Loucy (cell line): ENCODE measurements at regions not wholly inside any gene's neighbourhood (a gene's known extent, or its start where the extent isn't known, plus 50 kb on each side); places are given as distances from the start of the nearest gene placed in this dataset.

ENCODE experiments used
- H2AFZ ChIP-seq: fragments of 200-600 bp; sonication (generic); 2 replicates; pipeline ENCODE4 v1.6.0; 2016; ENCODE audit warnings: antibody characterized with exemption, mild to moderate bottlenecking, low read length, moderate library complexity
- H3F3A ChIP-seq: fragments of 200-600 bp; 2 replicates; pipeline ENCODE4 v1.6.0; 2016; ENCODE audit warnings: antibody characterized with exemption, low read depth, mild to moderate bottlenecking
- H3K27me3 ChIP-seq: fragments of 200-600 bp; sonication (generic); 2 replicates; pipeline ENCODE4 v1.6.1; 2014; ENCODE audit warnings: low read length, mild to moderate bottlenecking; ENCODE audit not compliant: insufficient read depth, poor library complexity, severe bottlenecking
- H3K36me3 ChIP-seq: fragments of 200-600 bp; sonication (generic); 2 replicates; pipeline ENCODE4 v1.6.1; 2016; ENCODE audit warnings: low read length; ENCODE audit not compliant: insufficient read depth
- H3K4me1 ChIP-seq: fragments of 200-600 bp; sonication (generic); 2 replicates; pipeline ENCODE4 v1.5.1; 2014; ENCODE audit warnings: low read length, mild to moderate bottlenecking; ENCODE audit not compliant: insufficient read depth, poor library complexity, severe bottlenecking
- H3K4me2 ChIP-seq: fragments of 200-600 bp; sonication (generic); 2 replicates; pipeline ENCODE4 v1.6.0; 2014; ENCODE audit warnings: antibody characterized with exemption, low read length, low read depth, mild to moderate bottlenecking; ENCODE audit not compliant: poor library complexity, severe bottlenecking
- H3K4me3 ChIP-seq: fragments of 200-600 bp; sonication (generic); 2 replicates; pipeline ENCODE4 v1.5.1; 2014; ENCODE audit warnings: low read length, mild to moderate bottlenecking, mixed read lengths; ENCODE audit not compliant: poor library complexity, severe bottlenecking
- H3K79me2 ChIP-seq: fragments of 200-600 bp; sonication (generic); 2 replicates; pipeline ENCODE4 v1.6.1; 2014; ENCODE audit warnings: low read length; ENCODE audit not compliant: insufficient read depth
- H3K9ac ChIP-seq: fragments of 200-600 bp; sonication (generic); 2 replicates; pipeline ENCODE4 v1.6.0; 2014; ENCODE audit warnings: mild to moderate bottlenecking, low read depth, low read length, moderate library complexity; ENCODE audit not compliant: poor library complexity, severe bottlenecking
- H3K9me2 ChIP-seq: fragments of 200-600 bp; sonication (generic); replicated peaks from 2 replicates; pipeline ENCODE4 v1.6.1; 2016; ENCODE audit warnings: low read depth, low read length, mixed read lengths
- H3K9me3 ChIP-seq: fragments of 200-600 bp; sonication (generic); 2 replicates; pipeline ENCODE4 v1.6.1; 2014; ENCODE audit warnings: mild to moderate bottlenecking, antibody characterized with exemption, low read length, low read depth; ENCODE audit not compliant: insufficient read depth
- H4K20me1 ChIP-seq: fragments of 200-600 bp; sonication (generic); 2 replicates; pipeline ENCODE4 v1.6.0; 2014; ENCODE audit warnings: antibody characterized with exemption, low read length, mild to moderate bottlenecking; ENCODE audit not compliant: insufficient read depth, poor library complexity, severe bottlenecking
- CTCF ChIP-seq: fragments of 200-600 bp; sonication (generic); conservative IDR thresholded peaks from 2 replicates; pipeline ENCODE4 v1.5.1; 2014; ENCODE audit warnings: mild to moderate bottlenecking, antibody characterized with exemption, low read length
- EZH2phosphoT487 ChIP-seq: fragments of 200-600 bp; IDR thresholded peaks from 2 replicates; pipeline ENCODE4 v1.6.1; 2018; ENCODE audit warnings: antibody characterized with exemption, mild to moderate bottlenecking, moderate library complexity, borderline replicate concordance

- H2AFZ ChIP-seq = no peak overlapping the region
- TF ChIP-seq CTCF = no peak
- TF ChIP-seq EZH2phosphoT487 = no peak
- H3F3A ChIP-seq = no peaks in the 10 kb centered on the region
- H3K79me2 ChIP-seq = no peaks in the 10 kb centered on the region
- H4K20me1 ChIP-seq = no peaks in the 10 kb centered on the region
- H3K27me3 ChIP-seq = no peaks in the 10 kb centered on the region
- no peak overlapping the region for H3K4me2 ChIP-seq
- no peaks in the 10 kb centered on the region for H3K36me3 ChIP-seq
- no peaks in the 10 kb centered on the region for H3K9me2 ChIP-seq
- no peak overlapping the region for H3K9ac ChIP-seq
- H3K4me3 ChIP-seq = no peak overlapping the region
- H3K9me3 ChIP-seq = no peaks in the 10 kb centered on the region
- H3K4me1 ChIP-seq = peaks cover 6% of the 10 kb centered on the region
These were observed 91.6 kb downstream of the HS1BP3 start for GRCh38 chr2:20559277-20559676.

- no peak for TF ChIP-seq CTCF
- no peak for TF ChIP-seq EZH2phosphoT487
- no peaks in the 10 kb centered on the region for H3F3A ChIP-seq
- H3K9me3 ChIP-seq = no peaks in the 10 kb centered on the region
- no peaks in the 10 kb centered on the region for H3K79me2 ChIP-seq
- H3K4me2 ChIP-seq = no peak overlapping the region
- H2AFZ ChIP-seq = no peak overlapping the region
- H3K4me3 ChIP-seq = no peak overlapping the region
- H3K36me3 ChIP-seq = no peaks in the 10 kb centered on the region
- no peaks in the 10 kb centered on the region for H3K27me3 ChIP-seq
- H3K4me1 ChIP-seq = peaks cover 6% of the 10 kb centered on the region
- H4K20me1 ChIP-seq = no peaks in the 10 kb centered on the region
- H3K9me2 ChIP-seq = no peaks in the 10 kb centered on the region
- no peak overlapping the region for H3K9ac ChIP-seq
These were observed 90.9 kb downstream of the HS1BP3 start for GRCh38 chr2:20560011-20560410.

DNA sequence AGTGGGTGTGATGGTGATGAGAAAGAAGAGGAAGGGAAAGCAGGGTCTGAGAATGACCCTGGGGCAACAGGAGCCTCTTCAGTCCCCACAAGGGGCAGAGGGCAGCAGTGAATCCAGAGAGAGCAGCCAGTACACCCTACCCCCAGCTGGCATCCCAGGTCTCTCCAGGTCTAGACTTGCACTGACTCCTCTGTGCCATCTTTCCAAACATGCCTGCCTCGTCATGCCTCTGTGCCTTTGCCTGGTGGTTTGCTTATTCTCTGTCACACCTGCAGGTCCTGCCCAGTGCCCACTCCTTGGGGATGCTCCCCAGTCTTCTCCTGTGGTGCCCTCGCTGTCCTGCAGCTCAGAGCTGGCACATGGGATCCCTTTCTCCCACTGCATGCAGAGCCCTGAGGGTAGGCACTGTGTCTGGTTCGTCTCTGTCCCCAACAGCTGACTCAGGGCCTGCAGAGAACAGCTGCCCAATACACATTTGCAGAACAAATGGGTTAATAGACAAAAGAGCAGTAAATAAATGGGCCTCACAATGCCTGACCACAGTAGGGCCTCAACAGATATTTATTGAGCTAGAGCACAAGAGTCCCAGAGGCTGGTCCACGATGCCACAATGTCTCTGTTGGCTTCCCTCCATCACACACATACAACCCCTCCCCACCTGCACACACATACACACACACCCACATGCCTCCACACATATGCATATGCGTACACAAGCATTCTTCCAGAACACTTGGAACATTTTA is 89.8 kb downstream of the HS1BP3 start:
- Histone ChIP-seq H3K4me3 (no peak overlapping the region), H3K4me1 (no peaks in the 10 kb centered on the region), H4K20me1 (no peaks in the 10 kb centered on the region), H3K9ac (no peak overlapping the region), H3K79me2 (no peaks in the 10 kb centered on the region), H3K9me2 (no peaks in the 10 kb centered on the region), H3K27me3 (no peaks in the 10 kb centered on the region), H3K4me2 (no peak overlapping the region), H3K9me3 (no peaks in the 10 kb centered on the region), H3K36me3 (no peaks in the 10 kb centered on the region), H2AFZ (no peak overlapping the region), H3F3A (no peaks in the 10 kb centered on the region)
- TF ChIP-seq CTCF (no peak), EZH2phosphoT487 (no peak)
